Sigmoid colon (tissue), 4 donors: ENCODE measurements at regions not wholly inside any gene's neighbourhood (a gene's known extent, or its start where the extent isn't known, plus 50 kb on each side); places are given as distances from the start of the nearest gene placed in this dataset.

Experiments used
- CTCF ChIP-seq, 4 experiments: fragments of 450-650 bp in 3 of 4; fragments of 200-600 bp in 1 of 4; IDR thresholded peaks; one replicate each; pipeline ENCODE4 v1.5.1; 2016 to 2019; ENCODE audit warnings: antibody characterized with exemption in 4 of 4, mild to moderate bottlenecking in 3 of 4, moderate library complexity in 2 of 4
- EP300 ChIP-seq, 4 donors: sonication (generic); formaldehyde crosslinking; IDR thresholded peaks; one replicate each; pipeline ENCODE4 v1.6.1; 2017; ENCODE audit warnings: antibody characterized with exemption in 4 of 4
- POLR2AphosphoS5 ChIP-seq, 4 donors: sonication (generic); formaldehyde crosslinking; IDR thresholded peaks; one replicate each; pipeline ENCODE4 v1.6.1; 2017; ENCODE audit warnings: antibody characterized with exemption in 4 of 4

DNA sequence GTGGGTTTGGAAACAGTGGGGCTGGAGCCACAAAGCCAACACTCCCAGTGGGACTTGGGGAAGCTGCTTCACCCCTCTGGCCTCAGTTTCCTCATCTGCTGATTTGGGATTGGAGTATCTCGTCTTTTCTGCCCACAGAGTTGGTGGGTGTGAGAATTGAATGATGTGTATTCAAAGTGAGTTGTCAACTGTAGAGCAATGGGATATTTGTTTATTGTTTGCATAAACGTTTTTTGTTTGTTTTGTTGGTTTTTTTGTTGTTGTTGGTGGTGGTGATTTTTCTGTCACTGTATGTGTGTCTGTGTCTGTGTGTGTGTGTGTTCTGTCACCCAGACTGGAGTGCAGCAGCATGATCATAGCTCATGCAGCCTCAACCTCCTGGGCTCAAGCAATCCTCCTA lies 542.0 kb downstream of the MIAT start:
- TF ChIP-seq CTCF (IDR thresholded peaks at IDR 0.05) (no peak), EP300 (IDR thresholded peaks at IDR 0.05) (no peak), POLR2AphosphoS5 (IDR thresholded peaks at IDR 0.05) (no peak)
